GM18502 (cell line): ENCODE measurements at regions not wholly inside any gene's neighbourhood (a gene's known extent, or its start where the extent isn't known, plus 50 kb on each side); places are given as distances from the start of the nearest gene placed in this dataset.

Experiments
- ATAC-seq: cut with Tn5 transposase; IDR thresholded peaks from one replicate; pipeline ENCODE4 v1.9.1; 2021; ENCODE audit warnings: mild to moderate bottlenecking; ENCODE audit not compliant: unreplicated experiment, poor library complexity

DNA sequence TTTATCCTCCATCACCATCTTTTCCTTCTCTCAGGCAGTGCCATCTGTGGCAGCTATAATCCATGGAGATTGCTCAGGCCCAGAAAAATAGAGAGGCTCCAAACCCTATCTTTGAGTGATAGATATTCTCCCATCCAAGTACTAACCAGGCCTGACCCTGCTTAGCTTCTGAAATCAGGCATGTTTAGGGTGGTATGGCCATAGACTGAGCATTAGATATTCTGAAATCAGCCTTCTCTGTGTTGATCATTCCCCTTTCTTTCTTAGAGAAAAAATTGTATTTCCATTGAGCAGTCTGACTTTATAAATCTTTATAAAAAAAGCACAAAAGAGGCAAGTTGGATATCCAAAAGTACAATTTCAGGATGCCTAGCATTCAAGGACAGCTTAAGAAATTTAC lies 131.5 kb upstream of the ACVR2A start:
- no peak for ATAC-seq

DNA sequence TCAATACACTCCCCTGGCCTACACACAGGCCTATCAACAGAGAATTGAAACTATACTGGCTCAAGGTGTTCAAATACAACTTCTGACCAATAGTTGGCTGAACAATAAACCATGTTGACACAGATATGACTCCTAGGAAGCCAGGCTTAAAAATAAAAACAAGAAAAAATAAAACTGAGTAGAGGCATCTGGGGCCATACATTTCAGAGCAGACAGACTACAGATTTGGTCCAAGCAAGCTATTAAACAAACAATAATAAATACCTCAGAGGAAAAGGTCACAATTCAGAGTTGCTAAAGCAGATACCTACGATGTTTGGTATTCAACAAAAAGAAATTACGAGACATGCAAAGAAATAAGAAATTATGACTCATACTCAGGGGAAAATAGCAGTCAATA lies 132.8 kb upstream of the ACVR2A start:
- no peak for ATAC-seq

DNA sequence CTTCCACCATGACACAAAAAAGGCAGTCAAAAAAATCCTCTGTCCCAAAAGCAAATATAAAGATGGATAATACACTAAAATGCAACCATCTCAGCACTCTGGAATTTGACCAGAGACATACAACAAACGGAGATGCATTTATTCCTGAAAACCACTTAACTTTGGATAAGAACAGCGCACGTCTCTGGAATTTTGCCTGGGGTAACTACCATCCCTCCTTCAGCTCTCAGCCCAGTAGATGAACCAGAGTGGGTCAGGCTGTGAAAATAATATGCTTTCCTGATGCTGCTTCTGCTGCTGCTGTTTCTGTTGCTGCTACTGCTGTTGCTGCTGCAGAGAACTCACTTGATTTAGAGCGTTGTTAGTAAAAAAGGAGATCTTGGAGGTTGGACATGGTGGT lies 133.8 kb upstream of the ACVR2A start:
- no peak for ATAC-seq

DNA sequence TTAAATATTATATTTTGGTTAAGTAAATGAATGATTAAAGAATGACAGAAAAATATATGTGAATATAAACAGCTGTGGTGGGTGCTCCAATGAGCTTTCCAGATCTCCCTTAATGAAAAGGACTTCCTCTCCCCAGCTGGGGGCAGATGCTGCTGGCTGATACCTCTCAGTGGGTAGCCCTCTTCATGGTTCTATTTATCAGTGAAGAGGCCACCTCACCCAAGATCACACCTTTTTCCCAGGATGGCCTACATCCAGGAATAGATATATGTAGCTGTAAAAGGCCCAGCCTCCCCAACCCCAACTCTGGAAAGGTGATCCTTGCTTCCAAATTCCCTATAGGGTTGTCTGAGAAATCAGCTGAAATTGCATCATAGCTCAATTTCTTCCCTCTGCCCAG lies 135.2 kb upstream of the ACVR2A start:
- no peak for ATAC-seq

DNA sequence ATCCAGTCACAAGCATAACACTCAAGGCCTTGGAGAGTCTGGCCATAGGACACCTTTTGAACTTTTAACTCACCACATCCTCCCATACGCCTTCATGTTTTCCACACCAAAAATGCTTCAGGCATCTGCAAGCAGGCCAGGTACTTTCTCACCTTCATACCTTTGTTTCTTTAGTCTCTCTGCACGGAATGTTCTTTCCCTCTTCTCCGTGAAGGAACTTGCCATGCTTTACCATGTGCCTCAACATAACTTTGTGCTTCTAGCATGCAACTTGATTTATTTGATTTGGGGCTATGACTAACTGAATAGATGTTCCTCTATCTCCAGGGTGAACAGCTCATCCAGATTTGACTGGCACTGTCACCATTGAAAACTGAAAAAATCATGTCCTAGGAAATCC lies 141.7 kb upstream of the ACVR2A start:
- no peak for ATAC-seq

DNA sequence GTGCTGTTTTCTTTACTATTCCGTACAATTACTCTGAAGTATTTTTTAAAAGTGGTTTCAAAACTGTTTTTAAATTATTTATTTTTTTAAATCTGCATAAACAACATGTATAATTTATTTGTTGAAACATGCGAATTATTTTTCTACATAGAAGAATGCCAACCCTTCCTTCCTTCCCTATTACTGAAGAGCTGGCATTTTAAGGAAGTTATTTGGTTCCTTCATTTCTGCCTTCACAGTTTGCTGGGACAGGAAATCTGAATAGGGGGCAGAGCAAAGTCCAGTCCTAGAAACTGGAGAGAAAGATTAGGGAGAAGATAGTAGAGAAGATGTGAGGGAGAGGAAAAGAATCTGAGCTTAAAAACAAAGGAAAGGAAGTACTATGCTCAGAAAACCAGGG lies 146.7 kb upstream of the ACVR2A start:
- no peak for ATAC-seq

DNA sequence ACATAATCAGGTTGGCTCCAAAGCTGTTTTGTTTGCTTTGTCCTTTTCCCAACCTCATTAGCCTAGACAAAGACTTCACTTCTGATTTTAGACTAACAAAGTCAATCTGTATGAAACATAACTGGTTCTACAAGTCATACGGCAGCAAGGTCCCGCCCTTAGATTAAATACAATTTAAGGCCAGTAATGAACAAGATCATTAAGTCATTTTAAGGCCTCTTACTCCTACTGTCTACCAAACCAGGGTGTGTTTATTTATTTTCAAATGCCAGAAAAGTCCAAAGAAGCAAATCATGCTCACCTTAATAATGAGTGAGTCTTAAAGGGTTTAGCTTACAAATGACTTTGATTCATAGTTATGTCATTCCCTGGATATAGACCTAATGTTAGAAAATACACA lies 148.4 kb upstream of the ACVR2A start:
- ATAC-seq, result no peak

DNA sequence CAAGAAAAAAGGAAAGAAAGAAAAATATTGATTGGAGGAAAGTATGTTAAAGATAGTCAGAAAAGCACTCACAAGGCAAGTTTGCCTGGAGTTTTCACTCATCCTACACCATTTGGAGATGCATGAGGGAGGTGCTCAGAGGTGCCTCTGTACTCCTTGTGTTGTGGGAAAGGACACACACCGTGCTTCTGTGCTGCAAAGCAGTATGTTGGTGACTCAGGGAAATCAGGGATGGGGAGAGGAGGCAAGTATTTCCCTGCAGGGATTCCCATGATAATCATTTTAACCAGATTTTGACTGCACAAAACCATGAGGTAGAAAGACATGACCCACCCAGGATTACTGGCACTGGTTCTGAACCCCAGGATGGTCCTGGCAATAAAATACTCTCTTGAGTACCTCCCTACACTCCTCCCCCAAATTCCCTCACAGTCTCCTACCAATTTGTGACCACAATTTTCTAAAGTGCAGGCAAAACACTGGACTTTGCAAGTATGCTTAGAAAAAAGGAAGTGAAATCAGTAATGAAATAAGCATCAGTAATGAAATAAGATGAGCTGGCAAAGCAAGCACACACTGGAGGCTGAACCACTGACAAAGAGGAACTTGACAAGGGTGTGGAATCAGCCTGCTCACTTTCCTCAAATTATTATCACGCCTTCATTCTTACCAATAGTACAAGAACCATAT lies 155.5 kb upstream of the ACVR2A start:
- ATAC-seq, result peak; percentile 100

DNA sequence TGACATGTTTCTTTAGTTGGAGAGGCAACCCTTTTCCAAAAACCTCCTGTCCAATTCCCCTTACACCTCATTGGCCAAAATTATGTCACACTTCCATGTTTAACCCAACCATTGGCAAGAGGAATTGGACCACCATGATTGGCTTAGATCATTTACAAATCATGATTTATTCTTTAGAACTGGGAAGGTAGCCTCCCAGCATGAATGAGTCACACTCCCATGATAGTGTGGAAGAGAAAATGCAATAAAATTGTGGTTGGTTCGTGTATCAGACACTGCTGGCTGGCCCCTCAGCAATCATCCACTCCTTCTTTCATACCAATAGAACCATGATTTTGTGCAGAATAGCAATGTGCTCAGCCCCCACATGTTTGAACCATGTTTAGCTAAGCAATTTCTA lies 156.6 kb upstream of the ACVR2A start:
- no peak for ATAC-seq

DNA sequence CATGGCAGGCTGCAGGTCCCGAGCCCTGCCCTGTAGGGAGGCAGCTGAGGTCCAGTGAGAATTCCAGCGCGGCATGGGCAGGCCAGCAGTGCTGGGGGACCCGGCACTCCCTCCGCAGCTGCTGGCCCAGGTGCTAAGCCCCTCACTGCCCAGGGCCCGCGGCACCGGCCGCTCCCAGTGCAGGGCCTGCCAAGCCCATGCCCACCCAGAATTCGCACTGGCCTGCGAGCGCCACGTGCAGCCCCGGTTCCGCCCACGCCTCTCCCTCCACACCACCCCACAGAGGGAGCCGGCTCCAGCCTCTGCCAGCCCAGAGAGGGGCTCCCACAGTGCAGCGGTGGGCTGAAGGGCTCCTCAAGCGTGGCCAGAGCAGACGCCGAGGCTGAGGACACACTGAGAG lies 158.5 kb upstream of the ACVR2A start:
- no peak for ATAC-seq

DNA sequence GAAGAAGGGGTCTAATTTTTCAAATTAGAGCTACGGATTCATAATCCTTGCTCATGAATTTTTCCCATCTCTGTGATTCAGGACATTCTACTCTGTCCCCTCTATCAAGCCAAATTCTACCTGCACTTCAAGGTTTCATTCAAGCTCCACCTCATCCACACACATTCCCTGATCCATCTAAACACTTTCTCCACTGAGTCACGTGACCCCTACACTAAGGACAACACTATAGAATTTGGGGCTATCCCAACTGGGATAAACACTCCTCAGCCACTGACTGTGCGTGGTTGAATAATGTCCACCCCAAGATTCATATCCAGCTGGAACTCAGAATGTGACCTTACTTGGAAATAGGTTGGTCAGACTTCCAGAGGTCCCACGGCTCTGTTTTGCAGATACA lies 159.9 kb upstream of the ACVR2A start:
- no peak for ATAC-seq

DNA sequence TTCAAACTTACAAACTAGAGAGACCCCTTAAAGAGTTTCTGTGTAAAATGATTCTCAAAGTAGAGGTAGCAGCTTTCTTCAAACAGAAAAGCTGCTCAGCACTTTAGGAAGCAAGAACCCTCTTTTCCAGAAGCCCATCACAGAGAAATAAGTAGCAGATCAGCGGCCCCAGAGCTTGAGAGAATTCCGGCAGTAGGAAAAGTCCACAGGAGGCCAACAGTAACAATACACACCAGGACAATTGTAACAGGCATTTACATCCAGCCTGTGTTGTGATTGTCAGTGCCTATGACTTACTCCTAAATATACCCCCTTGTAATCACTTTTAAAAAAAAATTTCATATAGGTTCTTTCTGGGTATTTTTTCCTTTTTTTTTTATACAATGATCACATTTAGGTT lies 161.4 kb upstream of the ACVR2A start:
- no peak for ATAC-seq

DNA sequence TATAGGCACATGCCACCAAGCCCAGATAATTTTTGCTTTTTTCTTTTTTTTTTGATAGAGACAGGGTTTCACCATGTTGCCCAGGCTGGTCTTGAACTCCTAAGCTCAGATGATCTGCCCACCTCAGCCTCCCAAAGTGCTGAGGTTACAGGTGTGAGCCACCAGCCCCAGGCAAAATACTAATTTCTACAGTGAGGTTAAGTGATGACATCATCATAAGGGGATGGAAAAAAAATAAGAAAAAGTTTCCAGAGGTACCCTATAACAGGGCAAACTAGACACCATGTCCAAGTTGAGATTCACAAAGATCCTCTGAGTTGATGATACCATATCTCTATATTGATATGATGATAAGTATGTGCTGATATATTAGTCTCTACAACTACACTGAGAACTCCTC lies 163.7 kb upstream of the ACVR2A start:
- no peak for ATAC-seq

DNA sequence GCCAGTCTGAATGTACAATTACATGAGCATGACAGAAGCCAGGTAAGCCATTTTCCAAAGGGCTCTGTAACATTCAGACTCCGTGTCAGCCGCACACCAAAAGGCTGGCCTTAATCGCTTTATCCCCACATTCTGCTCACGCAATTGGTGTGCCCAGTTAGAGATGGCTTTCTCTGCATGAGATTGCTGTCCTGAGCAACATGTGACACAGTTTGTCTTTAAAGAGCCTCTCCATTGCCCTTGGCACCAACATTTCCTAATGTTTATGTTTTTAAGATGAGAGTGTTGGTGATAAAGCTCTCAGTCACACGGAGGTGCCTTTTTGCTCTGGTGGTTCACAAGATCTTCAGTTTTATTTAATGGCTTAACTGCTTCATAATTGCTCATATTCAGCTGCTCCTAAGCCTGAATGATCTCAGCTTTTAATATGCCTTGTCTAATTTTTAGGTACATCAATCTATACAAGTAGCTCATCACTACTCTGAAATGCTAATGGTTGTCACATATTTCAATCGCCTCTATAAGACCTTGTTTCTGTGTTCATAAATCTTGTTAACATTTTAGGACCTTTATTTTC lies 164.8 kb upstream of the ACVR2A start:
- no peak for ATAC-seq

DNA sequence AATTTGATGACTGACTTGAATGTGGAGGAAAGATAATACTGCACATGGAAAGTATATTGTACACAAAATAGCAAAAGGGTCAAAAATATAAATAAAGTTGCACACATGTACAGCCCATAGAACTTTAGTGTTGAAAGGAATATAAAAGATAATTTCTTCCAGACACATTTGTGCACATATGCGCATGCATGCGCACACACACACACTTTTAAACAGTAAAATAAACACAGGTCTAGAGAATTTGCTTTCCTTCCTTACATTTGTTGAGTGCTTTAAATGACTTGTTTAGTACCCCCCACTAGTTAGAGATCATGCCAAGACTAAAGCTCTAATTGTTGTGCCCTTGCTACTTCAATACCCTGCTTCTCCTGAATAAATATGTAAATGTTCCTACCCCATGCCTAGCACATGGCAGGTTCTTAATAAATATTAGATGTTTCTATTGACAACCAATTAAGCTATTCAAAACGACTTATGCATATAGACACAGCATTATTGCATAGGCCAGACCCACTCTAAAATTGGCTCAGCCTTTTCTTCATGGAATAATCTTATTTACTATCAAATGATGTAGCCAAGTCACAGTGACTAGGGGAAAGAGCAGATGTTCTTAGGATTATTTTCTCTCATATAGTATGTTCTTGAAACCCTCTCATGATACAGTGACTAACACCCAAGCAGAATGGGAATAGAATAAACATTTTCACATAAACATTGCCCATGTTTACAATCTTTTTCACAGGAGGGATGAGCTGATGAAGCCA lies 165.5 kb upstream of the ACVR2A start:
- ATAC-seq, result no peak

DNA sequence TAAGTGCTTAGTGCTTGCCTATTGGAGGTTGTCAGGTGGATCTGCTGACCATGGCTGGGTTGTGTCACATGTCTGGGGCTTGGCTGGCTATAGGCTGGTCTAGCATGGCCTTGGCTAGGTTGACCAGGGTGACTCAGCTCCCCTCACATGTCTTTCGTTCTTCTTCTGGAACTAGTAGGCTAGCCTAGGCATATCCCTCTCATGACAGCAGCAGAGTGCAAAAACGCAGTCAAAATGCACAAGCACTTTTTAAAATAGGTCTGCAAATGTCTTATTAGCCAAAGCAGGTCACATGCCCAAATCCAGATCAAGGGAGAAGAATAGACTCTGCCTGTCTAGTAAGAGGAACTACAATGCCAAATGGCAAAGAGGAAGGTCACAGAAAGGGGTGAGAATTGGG lies 179.7 kb upstream of the ACVR2A start:
- no peak for ATAC-seq

DNA sequence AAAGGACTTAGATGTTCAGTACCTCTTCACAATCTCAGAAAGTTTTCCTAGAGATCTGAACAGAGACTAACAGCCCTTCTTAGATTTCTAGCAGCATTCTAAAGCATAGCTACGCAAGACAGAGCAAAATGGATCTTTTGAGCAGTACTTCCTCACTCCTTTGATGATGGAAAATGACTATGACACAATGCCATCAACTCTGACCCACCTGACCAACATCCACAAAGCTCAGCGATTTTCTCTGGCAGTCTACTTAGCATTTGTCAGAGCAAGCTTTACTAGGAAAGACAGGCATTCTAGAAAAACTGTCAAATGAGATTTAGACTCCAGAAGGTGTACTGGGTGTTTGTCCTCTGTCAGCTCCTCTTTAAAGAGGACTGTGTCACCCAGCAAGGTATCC lies 180.9 kb upstream of the ACVR2A start:
- ATAC-seq, result peak; percentile 32

DNA sequence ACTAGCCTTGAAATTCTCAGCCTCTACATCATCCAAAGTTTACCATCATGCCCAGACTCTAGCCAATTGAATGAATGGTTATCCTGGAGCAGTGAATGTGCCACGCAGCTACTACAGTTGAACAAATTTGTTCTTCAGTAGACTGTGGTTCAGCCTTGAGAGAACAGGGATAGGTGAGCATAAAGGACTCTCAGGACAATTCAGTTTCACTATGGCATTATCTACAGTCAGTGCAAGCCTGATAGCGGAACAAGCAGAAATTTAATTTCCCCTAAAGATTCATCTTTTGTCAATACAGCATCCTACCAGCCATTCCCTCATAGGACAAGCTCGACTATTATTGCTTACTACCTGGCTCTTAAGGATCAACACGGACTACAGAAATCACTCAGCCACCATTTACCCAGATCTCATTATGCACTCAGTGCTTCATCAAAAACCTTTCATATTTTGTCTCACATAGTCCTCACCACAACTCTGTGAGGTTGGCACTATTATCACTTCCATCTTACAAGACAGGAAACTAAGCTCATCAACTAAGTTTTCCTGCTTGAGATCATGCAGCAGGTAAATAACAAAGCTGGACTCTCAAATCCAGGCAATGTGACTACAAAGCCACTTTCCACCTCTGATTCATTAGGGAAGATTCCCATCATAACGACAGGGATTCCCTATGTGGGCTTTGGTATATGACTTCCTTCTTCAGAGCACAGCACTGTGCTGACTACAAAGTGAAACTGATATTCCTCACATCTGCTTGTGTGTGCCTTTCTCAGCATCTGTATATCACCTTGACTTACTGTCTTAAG lies 181.5 kb upstream of the ACVR2A start:
- peak; percentile 91 for ATAC-seq

DNA sequence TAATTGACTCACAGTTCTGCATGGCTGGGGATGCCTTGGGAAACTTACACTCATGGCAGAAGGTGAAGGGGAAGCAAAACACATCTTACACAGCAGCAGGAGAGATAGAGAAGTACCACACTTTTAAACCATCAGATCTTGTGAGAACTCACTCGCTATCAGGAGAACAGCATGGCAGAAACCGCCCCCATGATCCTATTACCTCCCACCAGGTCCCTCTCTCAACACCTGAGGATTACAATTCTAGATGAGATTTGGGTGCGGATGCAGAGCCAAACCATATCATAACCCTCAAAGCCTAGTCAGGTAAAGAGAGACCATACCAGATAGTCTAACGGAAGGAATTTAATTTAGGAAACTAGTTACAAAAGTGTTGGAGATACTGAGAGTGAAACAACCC lies 182.6 kb upstream of the ACVR2A start:
- no peak for ATAC-seq

DNA sequence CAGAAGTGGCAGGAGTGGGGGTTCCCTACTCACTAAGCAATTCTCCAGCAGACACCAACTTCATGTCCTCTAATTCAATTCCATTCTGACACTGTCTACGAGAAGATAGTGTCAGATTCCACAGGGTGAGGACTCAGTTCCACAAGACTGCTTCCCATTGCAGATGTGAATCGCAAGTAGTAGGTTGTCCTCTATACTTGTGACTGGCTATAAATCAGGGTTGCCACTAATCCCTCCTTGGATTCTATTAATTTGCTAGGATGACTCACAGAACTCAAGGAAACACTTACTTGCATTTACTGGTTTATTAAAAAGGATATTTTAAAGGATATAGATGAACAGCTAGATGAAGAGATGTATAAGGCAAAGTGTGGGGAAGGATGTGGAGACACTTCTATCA lies 184.1 kb upstream of the ACVR2A start:
- ATAC-seq, result no peak

DNA sequence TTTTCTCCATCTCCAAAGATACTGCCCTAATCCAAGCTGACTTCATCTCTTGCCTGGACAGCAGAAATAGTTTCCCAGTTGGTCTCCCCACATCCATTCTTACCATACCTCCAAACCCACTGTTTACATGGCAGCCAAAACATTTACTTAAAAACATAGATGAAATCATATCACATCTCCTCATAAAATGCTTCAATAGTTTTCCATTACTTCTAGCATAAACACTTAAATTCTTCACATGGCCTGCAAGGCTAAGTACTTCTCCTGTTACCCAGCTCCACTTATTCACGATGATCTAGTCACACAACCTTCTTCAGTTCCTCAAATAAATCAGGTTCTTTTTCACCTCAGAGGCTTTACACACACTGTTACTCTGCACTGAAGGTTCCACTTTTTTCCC lies 185.8 kb upstream of the ACVR2A start:
- no peak for ATAC-seq
